K562 (cell line): ENCODE measurements at regions not wholly inside any gene's neighbourhood (a gene's known extent, or its start where the extent isn't known, plus 50 kb on each side); places are given as distances from the start of the nearest gene placed in this dataset.

Experiments used
- ARID2 ChIP-seq: fragments of 450-650 bp; IDR thresholded peaks from 2 replicates; pipeline ENCODE4 v1.6.1; 2017; ENCODE audit warnings: antibody characterized with exemption, mild to moderate bottlenecking
- ARNT ChIP-seq, 2 experiments: fragments of 450-650 bp; IDR thresholded peaks; 2 replicates each; pipeline ENCODE4 v1.6.1; 2016; ENCODE audit warnings: mild to moderate bottlenecking in 1 of 2
- ATF1 ChIP-seq, 2 experiments: fragments of 450-650 bp in 1 of 2; IDR thresholded peaks; 2 replicates each; pipeline ENCODE4 v1.6.1; 2016; ENCODE audit warnings: missing compliant biosample characterization in 1 of 2, missing genetic modification characterization in 1 of 2
- C11orf30 ChIP-seq: fragments of 450-650 bp; IDR thresholded peaks from 2 replicates; pipeline ENCODE4 v1.6.1; 2016; ENCODE audit warnings: low read depth, mild to moderate bottlenecking
- CBX3 ChIP-seq, 2 experiments: IDR thresholded peaks; 1 replicate in 1 of 2; 2 replicates in 1 of 2; pipeline ENCODE4 v1.6.1; 2012; ENCODE audit warnings: inconsistent platforms in 2 of 2, low read length in 2 of 2, borderline replicate concordance in 1 of 2, control low read depth in 1 of 2
- CTBP1 ChIP-seq: fragments of 450-650 bp; IDR thresholded peaks from 2 replicates; pipeline ENCODE4 v1.6.1; 2016; ENCODE audit warnings: borderline replicate concordance
- DPF2 ChIP-seq: fragments of 450-650 bp; IDR thresholded peaks from 2 replicates; pipeline ENCODE4 v1.6.1; 2016
- ETV5 ChIP-seq: sonication (generic); formaldehyde crosslinking; IDR thresholded peaks from 2 replicates; pipeline ENCODE4 v1.4.0; 2020; ENCODE audit warnings: low read depth, mild to moderate bottlenecking, missing genetic modification reagents
- FOXM1 ChIP-seq, 2 experiments: fragments of 450-650 bp in 1 of 2; sonication (generic) in 1 of 2; formaldehyde crosslinking in 1 of 2; IDR thresholded peaks; 2 replicates each; pipeline versions ENCODE4 v1.6.1 to v1.9.0; 2017 to 2022; ENCODE audit warnings: low read depth in 2 of 2, mild to moderate bottlenecking in 2 of 2, missing genetic modification reagents in 1 of 2, moderate library complexity in 1 of 2
- LCOR ChIP-seq: sonication (generic); formaldehyde crosslinking; IDR thresholded peaks from 2 replicates; pipeline ENCODE4 v1.8.0; 2022; ENCODE audit warnings: mild to moderate bottlenecking, missing genetic modification reagents
- NFIC ChIP-seq: fragments of 450-650 bp; IDR thresholded peaks from 2 replicates; pipeline ENCODE4 v1.6.1; 2017; ENCODE audit warnings: mild to moderate bottlenecking, inconsistent platforms
- PKNOX1 ChIP-seq: fragments of 450-650 bp; IDR thresholded peaks from 2 replicates; pipeline ENCODE4 v1.6.1; 2016
- POLR2B ChIP-seq: fragments of 450-650 bp; IDR thresholded peaks from 2 replicates; pipeline ENCODE4 v1.6.1; 2018; ENCODE audit warnings: low read depth; ENCODE audit not compliant: partially characterized antibody
- RAD21 ChIP-seq, 2 experiments: fragments of 250-450 bp in 1 of 2; fragments of 450-650 bp in 1 of 2; sonication (Bioruptor Pico) in 1 of 2; formaldehyde crosslinking in 1 of 2; IDR thresholded peaks in 1 of 2; conservative IDR thresholded peaks in 1 of 2; 2 replicates each; pipeline versions ENCODE4 v1.4.0 to v1.8.0; 2020 to 2022; ENCODE audit warnings: mild to moderate bottlenecking in 2 of 2, moderate library complexity in 1 of 2
- REST ChIP-seq, 2 experiments: fragments of 450-650 bp; formaldehyde crosslinking in 1 of 2; IDR thresholded peaks; 2 replicates each; pipeline versions ENCODE4 v1.4.0 to v1.6.1; 2014 to 2020; ENCODE audit warnings: mild to moderate bottlenecking in 2 of 2, borderline replicate concordance in 1 of 2, low read depth in 1 of 2
- SIX5 ChIP-seq, 2 experiments: IDR thresholded peaks; 2 replicates each; pipeline ENCODE4 v1.6.1; 2011; ENCODE audit warnings: low read length in 2 of 2, borderline replicate concordance in 1 of 2, low read depth in 1 of 2, mild to moderate bottlenecking in 1 of 2, moderate library complexity in 1 of 2; ENCODE audit not compliant: insufficient read depth in 1 of 2
- TCF3 ChIP-seq: sonication (generic); formaldehyde crosslinking; IDR thresholded peaks from 2 replicates; pipeline ENCODE4 v1.4.0; 2020; ENCODE audit warnings: mild to moderate bottlenecking, missing genetic modification reagents
- ZNF124 ChIP-seq: sonication (generic); formaldehyde crosslinking; IDR thresholded peaks from 2 replicates; pipeline ENCODE4 v1.8.1; 2022; ENCODE audit warnings: missing genetic modification reagents
- ZNF76 ChIP-seq: fragments of 250-450 bp; sonication (Bioruptor Pico); IDR thresholded peaks from 2 replicates; pipeline ENCODE4 v1.4.0; 2020; ENCODE audit warnings: mild to moderate bottlenecking, moderate library complexity, borderline replicate concordance

- TF ChIP-seq REST (IDR thresholded peaks at IDR 0.05; ENCODE audit: borderline replicate concordance) (peak; percentile 91), REST (CRISPR knock-in tag; IDR thresholded peaks at IDR 0.05; ENCODE audit: low read depth) (no peak), POLR2B (no peak), ATF1 (CRISPR knock-in tag; IDR thresholded peaks at IDR 0.05) (no peak), ATF1 (tag; IDR thresholded peaks at IDR 0.05) (peak; percentile 57), C11orf30 (no peak), ZNF124 (CRISPR knock-in tag) (no peak), CBX3 (IDR thresholded peaks at IDR 0.05; ENCODE audit: borderline replicate concordance in 1 of 2, low read length in 2 of 2) (peak in 1 of 2 experiments; percentile 63; a peak in 1 of 3 replicates), ETV5 (CRISPR knock-in tag) (peak; percentile 38), RAD21 (CRISPR knock-in tag; conservative IDR thresholded peaks at IDR 0.05 in 1 of 2, IDR thresholded peaks at IDR 0.05 in 1 of 2) (peak; percentile 91 to 95), ZNF76 (CRISPR knock-in tag) (no peak), PKNOX1 (peak; percentile 43; the same call in 1 of the 2 replicates), ARID2 (peak; percentile 85), TCF3 (CRISPR knock-in tag) (no peak), FOXM1 (IDR thresholded peaks at IDR 0.05; ENCODE audit: low read depth) (0 out of 2 replicates have a peak, but pooled peaks have one; percentile 26), FOXM1 (CRISPR knock-in tag; IDR thresholded peaks at IDR 0.05; ENCODE audit: low read depth) (no peak), NFIC (0 out of 2 replicates have a peak, but pooled peaks have one; percentile 24), SIX5 (IDR thresholded peaks at IDR 0.05; ENCODE audit: borderline replicate concordance in 1 of 2, insufficient read depth in 1 of 2, low read depth in 1 of 2, low read length in 2 of 2) (no peak), CTBP1 (peak; percentile 13; the same call in 1 of the 2 replicates), ARNT (IDR thresholded peaks at IDR 0.05) (peak in 1 of 2 experiments; percentile 35; a peak in 1 of 4 replicates), LCOR (peak; percentile 53; the same call in 1 of the 2 replicates), DPF2 (0 out of 2 replicates have a peak, but pooled peaks have one; percentile 2)
Measured at GRCh38 chr4:184538023-184538599, 63.8 kb upstream of the IRF2 start (continued).
